HG02759 (cell line): ENCODE measurements at regions not wholly inside any gene's neighbourhood (a gene's known extent, or its start where the extent isn't known, plus 50 kb on each side); places are given as distances from the start of the nearest gene placed in this dataset.

Source experiments
- ATAC-seq: cut with Tn5 transposase; IDR thresholded peaks from one replicate; pipeline ENCODE4 v1.9.1; 2021; ENCODE audit warnings: mild to moderate bottlenecking, moderate library complexity; ENCODE audit not compliant: unreplicated experiment

DNA sequence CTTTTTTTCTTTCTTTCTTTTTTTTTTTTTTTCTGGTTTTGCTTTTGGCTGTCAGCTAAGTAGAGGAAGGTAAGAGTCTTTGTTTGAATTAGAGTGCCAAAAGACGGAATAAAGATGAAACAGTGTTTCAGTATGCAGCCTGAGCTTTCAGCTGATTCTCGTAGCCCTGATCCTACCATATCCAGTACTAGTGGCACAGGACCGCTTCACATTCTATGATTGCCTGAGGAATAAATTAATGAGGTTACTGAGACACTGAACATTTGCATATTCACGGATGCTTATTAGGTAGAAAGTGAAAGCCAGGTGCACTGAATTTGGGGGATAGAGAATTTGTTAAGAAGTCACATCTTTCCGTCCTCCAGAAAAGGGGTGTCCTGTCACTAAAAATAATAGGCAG lies 421.5 kb upstream of the POU3F3 start:
- ATAC-seq = no peak

DNA sequence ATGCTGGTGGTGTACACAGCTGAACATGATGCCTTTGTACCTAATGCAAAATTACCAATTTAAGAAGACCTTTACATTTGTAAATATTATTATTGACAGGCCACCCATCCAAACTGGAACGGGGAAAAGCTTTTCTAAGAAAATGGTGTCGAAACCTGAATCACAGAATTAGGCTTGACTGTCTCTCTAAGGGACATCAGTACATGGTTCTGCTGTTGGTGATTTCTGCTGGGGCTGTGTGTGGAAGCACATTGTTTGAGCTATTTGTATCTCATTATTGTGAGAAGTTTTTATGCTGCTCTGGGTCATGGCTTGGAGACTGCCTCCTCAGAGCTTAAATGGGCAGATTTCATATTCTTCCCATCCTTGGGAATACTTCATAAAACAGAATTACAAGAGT lies 420.9 kb upstream of the POU3F3 start:
- ATAC-seq = no peak

DNA sequence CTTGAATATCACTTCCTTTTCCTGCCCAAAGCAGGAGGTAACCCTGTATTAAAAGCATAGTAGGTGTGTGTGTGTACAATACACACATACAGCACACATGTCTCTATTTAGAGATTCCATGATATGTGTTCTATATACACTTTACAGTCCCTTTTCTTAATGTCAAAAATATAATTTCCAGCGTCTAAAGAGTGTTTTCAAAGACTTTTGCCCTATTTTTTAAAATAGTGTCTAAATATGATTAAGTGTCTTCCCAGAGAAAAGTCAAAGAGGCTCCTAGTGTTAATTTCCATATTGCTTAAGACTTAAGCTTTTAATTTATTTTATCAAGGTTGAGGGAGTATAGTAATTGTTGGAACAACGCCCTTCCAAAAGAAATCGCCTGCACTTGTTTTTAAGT lies 420.3 kb upstream of the POU3F3 start:
- no peak for ATAC-seq

- ATAC-seq = peak; percentile 80
These were observed 419.6 kb upstream of the POU3F3 start for GRCh38 chr2:104434318-104434792.

- ATAC-seq = no peak
These were observed 418.9 kb upstream of the POU3F3 start for GRCh38 chr2:104434966-104435365.

DNA sequence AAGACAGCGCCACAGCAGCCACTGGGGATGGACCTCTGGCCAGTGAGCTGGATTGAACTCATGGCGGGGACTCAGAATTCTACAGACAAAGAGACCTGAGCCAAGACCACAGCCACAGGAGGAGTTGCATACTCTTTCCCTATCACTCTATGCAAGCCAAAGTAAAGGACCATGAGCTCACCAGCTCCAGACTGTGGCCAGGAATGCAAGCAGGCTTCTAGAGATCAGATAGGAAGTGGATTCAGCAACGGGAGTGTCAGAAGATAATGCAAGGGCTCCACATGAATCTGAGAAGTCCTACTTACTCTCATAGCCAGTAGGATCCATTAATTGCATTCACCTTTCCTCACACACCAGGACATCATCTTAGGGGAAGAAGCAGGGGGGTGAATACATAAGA lies 415.4 kb upstream of the POU3F3 start:
- no peak for ATAC-seq

- ATAC-seq = no peak
These were observed 410.8 kb upstream of the POU3F3 start for GRCh38 chr2:104443145-104443544.

GRCh38 chr2:104444392-104444791 lies 409.5 kb upstream of the POU3F3 start:
- no peak for ATAC-seq

DNA sequence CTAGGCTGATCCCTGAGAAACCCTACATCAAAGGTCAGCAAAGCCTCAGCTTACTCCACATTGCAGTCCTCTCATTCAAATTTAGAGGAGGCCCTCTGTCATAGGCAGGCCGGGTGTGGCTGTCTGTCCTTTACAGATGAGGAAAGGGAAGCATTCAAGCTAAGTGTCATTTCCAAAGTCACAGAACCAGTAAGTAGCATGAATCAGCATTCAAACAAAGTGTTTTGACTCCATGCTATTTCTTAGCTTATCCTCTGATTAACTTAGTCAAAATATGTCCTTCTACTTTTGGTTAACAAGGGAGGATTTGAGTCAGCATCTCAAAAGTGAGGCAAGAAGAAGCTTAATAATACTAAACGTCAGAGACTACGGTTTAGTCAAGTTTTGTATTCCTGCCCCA lies 409.0 kb upstream of the POU3F3 start:
- no peak for ATAC-seq

DNA sequence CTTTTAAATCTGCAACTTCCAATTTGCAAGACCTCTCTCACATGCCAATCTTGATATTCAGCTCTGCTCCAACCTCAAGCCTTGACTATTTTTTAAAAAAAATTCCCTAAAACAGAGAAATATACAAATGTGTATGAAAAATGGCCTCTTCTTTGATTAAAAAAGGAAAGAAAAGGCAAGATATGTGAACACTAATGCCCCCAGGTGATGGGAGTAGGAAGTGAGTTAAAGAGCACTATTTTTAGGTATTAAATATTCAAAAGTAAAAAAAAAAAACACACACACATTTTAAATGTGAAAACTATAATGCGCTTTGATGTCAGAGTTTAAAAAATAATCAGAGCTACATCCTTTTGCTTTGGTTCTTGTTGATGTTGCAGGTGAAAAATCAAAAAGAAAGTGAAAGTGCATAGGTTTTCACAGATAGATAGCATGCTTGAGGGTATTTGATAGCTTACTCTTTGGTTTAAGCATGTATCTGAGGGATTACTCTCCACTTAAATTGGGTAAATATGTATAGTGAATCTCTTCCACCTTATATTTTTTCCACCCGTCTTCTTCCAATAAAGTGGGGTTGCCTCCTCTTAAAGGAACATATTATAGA lies 406.0 kb upstream of the POU3F3 start:
- no peak for ATAC-seq

DNA sequence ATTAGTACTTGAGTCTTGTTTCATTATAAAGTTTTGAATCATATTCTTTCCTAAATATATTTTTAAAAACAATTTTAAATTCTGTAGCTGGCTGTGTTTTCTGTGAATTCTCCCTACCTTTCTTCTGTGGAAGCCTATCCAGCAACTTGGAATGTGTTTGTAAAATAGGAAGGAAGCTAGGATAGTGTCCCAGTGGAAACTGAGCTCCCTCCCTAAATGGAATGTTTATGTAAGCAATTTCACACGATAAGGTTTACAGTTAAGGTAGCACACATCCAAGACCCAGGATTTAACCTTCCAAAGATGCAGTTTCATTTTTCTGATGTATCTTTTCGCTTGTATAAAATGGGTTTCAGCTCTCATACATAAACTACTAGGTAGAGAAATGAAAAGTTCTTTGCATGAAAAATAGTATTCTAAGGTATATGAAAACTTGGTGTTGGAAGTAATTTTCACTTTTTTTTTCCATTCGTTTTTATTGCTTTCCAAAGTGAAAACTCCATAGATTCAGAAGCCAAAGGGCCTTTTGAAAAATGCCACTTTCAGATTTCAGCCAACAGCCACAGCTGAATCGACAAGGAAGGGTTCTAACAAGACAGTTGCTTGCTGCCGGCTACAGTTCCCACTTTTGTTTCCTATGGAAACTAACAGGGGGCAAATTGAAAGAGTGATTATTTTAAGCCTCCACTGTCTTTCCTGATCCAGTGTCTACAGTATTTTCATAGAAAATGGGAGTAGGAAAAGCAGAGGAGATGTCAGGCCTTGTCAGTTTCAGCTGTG lies 405.1 kb upstream of the POU3F3 start:
- ATAC-seq = no peak

DNA sequence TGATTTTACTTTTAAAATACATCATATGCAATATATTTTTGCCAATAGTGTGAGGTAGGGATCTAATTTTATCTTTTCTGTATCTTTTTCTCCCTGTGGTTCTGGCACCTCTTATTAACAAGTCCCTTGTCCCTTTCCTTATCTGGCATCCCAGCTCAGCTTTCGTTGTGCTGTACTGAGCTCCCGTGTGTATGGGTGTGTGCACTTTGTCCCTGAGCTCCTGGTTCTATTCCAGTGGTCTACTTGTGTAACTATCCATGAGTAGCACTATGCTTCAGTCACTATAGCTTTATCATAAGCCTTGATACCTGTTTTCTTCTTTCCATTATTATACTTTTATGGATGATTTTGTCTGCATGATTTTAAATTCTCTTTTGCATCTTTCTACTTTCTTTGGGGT lies 401.4 kb upstream of the POU3F3 start:
- no peak for ATAC-seq

GRCh38 chr2:104462731-104463130 lies 391.2 kb upstream of the POU3F3 start:
- ATAC-seq = no peak

- ATAC-seq = no peak
These were observed 387.9 kb upstream of the POU3F3 start for GRCh38 chr2:104465981-104466380.

GRCh38 chr2:104468846-104469245 lies 385.1 kb upstream of the POU3F3 start:
- no peak for ATAC-seq

DNA sequence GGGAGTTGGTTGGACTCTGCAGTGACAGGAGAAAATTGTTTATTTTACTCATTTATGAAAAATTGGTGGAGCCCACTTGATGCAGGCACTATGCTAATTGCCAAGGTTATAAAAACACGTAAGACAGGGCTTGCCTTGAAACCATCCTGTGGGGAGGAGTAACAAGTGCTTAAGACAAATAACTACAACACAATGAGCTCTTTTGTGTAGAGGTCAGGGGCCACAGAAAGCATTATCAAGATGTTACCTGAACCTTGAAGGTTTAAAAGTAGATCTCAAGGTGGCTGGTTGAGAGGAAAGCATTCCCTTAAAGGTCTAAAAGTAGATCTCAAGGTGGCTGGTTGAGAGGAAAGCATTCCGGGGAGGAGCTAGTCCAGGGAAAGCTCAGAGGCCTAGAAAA lies 381.8 kb upstream of the POU3F3 start:
- no peak for ATAC-seq

GRCh38 chr2:104473546-104473945 lies 380.4 kb upstream of the POU3F3 start:
- no peak for ATAC-seq

DNA sequence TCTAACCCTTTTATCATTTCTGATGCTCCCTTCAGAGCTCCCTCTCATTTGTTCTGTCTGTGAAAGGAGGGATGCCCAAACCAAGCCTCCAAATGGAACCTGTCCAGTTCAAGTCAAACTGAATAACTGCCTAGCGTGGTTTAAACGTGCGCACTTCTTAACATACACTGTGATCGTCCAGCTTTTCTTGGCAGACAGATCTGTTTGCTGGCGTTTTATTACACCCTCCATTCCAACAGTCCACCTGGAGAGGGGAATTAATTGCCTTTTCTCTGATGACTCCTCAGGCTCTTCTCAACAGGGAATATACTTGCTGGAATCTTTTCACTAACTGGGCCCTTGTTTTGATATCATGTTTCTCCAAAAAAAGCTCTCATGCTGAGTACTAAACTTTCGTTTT lies 379.2 kb upstream of the POU3F3 start:
- ATAC-seq = no peak

- no peak for ATAC-seq
These were observed 377.8 kb upstream of the POU3F3 start for GRCh38 chr2:104476075-104476474.

DNA sequence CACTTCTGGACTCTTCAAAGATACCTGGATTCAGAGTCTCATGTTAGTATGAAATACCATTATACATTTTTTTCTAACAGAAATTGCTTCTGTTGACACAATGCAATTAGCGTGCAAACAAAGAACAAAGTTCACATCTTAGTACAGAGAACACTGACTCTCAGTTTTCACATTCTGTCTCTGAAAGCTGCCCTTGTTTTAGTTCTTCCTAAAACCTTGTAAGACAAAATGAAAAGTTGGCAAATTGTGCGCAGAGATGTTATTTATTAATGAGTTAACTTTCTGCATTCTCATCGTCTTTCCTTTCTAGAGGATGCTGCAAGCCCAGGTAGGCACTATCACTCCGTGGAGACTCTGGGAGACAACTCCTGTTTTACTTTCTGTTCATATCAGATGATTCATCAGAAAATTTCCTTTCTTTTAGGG lies 377.3 kb upstream of the POU3F3 start:
- ATAC-seq = no peak

DNA sequence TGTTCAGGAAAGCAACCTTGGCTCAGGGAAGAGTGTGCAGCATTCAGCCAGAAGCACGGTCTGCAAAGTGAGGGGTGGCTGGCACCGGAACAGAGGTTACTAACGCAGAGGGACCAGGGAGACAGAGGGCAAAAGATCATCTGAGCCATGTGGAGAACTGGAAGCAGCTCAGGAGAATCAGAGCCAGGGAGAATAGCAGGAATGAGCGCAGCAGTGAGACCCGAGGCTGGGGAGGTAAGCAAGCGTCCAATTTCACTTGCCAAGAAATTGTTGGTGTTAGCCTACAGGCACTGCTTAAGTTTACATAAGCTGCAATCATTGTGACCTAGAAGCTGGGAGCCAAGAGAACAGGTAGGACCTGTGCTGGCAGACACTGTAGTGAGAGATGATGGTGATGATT lies 372.6 kb upstream of the POU3F3 start:
- ATAC-seq = no peak

GRCh38 chr2:104487366-104487765 lies 366.5 kb upstream of the POU3F3 start:
- ATAC-seq = no peak

DNA sequence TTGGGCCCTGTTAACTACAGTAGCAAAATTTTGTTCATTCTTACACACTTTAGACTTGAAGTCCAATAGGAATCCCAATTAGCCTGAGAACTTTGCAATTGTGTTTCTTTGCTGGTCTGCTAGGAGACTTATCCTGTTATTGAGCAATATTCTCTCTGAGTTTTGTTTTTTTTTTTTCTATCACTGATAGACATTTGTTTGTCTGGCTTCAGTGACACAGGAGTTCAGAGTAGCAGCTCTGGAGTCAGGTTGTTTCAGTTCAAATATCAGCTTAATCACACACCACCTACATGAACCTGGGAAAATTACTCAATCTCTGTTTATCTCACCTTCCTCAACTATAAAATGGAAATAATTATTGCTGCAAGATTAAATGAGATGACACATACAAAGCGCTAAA lies 360.2 kb upstream of the POU3F3 start:
- ATAC-seq = no peak
